Gastrocnemius medialis (tissue), 4 donors: ENCODE measurements at regions not wholly inside any gene's neighbourhood (a gene's known extent, or its start where the extent isn't known, plus 50 kb on each side); places are given as distances from the start of the nearest gene placed in this dataset.

ENCODE experiments used
- POLR2A ChIP-seq, 2 donors: fragments of 450-650 bp; IDR thresholded peaks; one replicate each; pipeline ENCODE4 v1.6.1; 2017; ENCODE audit warnings: antibody characterized with exemption in 2 of 2, mild to moderate bottlenecking in 2 of 2, moderate library complexity in 2 of 2
- TF ChIP-seq, protein P1 (sequence below), 5 experiments: fragments of 450-650 bp in 3 of 5; fragments of 200-600 bp in 2 of 5; sonication (generic) in 2 of 5; IDR thresholded peaks in 4 of 5; conservative IDR thresholded peaks in 1 of 5; 1 replicate in 4 of 5; 2 replicates in 1 of 5; pipeline ENCODE4 v1.5.1; 2016 to 2019; ENCODE audit warnings: antibody characterized with exemption in 5 of 5, mild to moderate bottlenecking in 3 of 5, moderate library complexity in 3 of 5

DNA sequence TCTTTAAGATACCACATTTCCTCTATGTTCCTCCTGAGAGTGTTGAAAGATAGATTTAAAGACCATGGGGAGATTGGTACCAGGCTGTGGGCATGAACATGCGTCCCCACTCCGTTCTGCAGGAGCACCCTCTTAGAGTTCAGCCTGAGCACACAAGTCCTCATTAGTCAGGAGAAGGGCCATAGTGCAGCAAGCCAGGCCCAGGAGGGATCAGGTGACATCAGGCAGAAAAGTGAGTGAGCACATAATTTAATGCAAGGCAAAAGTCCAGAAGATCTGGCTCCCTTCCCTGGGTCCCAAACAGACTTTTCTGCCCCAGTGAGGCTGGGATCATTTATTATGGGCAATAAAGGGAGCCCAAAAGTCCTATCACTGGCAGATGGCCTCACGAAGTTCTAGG lies 263.7 kb upstream of the AGTR2 start:
- TF ChIP-seq, protein P1, sequence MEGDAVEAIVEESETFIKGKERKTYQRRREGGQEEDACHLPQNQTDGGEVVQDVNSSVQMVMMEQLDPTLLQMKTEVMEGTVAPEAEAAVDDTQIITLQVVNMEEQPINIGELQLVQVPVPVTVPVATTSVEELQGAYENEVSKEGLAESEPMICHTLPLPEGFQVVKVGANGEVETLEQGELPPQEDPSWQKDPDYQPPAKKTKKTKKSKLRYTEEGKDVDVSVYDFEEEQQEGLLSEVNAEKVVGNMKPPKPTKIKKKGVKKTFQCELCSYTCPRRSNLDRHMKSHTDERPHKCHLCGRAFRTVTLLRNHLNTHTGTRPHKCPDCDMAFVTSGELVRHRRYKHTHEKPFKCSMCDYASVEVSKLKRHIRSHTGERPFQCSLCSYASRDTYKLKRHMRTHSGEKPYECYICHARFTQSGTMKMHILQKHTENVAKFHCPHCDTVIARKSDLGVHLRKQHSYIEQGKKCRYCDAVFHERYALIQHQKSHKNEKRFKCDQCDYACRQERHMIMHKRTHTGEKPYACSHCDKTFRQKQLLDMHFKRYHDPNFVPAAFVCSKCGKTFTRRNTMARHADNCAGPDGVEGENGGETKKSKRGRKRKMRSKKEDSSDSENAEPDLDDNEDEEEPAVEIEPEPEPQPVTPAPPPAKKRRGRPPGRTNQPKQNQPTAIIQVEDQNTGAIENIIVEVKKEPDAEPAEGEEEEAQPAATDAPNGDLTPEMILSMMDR (IDR thresholded peaks at IDR 0.05 in 4 of 5, conservative IDR thresholded peaks at IDR 0.05 in 1 of 5) = no peak
- no peak for TF ChIP-seq POLR2A (IDR thresholded peaks at IDR 0.05)
